ENCODE measurements at regions not wholly inside any gene's neighbourhood (a gene's known extent, or its start where the extent isn't known, plus 50 kb on each side); places are given as distances from the start of the nearest gene placed in this dataset.

DNA sequence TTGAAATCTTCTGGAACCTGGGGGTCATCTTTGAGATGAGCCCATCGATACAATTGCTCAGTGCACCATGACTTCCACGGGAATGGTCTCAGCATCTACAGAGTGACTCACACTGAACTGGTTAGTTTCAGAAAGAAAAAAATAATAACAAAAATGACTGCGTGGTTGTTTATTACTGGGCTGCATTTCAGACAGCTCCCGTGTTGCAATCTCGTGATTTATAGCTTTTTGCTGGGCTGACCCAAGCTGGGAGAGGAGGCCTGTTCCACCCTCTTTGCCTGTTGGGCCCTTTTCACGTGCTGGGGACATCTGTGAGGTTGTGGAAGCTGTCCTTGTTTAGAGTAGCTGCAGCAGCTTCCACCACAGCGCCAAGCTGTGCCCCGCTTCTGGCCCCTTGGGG is 225.5 kb downstream of the BMP7 start:
- Mint-ChIP-seq H3K4me1 (no peaks in the 10 kb centered on the region), H3K27ac (no peak overlapping the region), H3K9me3 (no peaks in the 10 kb centered on the region), H3K4me3 (no peak overlapping the region), H3K27me3 (peaks cover 15% of the 10 kb centered on the region)
- no peak for DNase-seq
- ATAC-seq, result no peak

DNA sequence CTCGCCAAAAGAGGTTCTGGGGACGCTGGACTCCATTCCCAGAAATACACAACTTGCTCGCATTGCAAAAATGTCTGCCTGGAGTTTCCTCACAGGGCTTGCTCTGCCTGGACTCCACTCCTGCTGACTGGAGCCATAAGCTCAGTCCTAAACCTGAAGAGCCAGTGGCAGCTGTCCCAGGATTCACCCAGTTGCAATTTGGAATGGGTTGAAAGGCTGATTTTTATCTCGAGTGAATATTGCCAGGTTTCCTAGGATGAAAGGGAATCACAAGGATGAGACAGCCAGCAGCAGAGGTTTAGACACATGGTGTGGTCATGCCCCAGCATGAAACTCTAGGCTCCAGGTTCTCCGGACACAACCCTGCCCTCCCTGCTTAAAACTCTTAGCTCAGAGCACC is 223.3 kb downstream of the BMP7 start:
- ATAC-seq (no peak), DNase-seq (no peak)
- no peaks in the 10 kb centered on the region for H3K9me3 Mint-ChIP-seq
- no peak overlapping the region for H3K27ac Mint-ChIP-seq
- no peak overlapping the region for H3K4me3 Mint-ChIP-seq
- no peaks in the 10 kb centered on the region for H3K4me1 Mint-ChIP-seq
- peaks cover 14% of the 10 kb centered on the region for H3K27me3 Mint-ChIP-seq

- Mint-ChIP-seq H3K27ac (no peak overlapping the region), H3K4me1 (no peaks in the 10 kb centered on the region), H3K9me3 (no peaks in the 10 kb centered on the region), H3K4me3 (no peak overlapping the region), H3K27me3 (peaks cover 15% of the 10 kb centered on the region)
- no peak for DNase-seq
- ATAC-seq, result no peak
Observed at GRCh38 chr20:57043669-57044268, 222.7 kb downstream of the BMP7 start.

DNA sequence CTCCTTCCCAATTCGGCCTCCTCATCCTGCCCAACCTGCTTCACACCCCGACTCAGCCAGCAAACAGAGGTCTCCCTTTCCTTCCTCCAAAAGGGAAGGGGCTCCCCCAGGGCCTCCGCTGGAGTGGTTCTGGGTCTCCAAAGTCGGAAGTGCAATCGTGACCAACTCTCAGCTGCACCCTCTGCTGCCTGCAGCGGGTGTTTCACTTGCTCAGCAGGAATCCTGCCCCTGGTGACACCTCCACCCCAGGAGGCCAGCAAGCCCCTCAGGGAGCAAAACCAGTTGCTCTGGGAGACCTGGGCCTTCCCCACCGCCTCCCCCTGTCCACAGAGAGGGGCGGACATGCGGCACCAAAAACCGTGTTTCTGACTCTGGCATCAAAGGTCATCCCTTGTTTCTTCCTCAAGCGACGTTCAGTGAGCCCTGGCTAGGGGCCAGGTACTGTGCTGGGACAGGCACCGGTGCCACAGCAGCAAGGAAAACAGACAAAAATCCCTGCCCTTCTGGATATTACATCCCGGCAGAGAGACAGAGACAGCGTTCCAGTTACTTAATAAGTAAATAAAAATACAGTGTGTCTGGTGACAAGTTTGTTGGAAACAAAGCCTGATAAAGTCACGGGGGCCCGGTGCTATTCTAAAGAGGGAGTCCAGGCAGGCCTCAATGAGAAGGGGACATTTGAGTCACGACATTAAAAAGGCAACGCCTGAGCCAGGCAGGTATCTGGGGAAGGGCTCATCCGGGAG is 219.0 kb downstream of the BMP7 start:
- Mint-ChIP-seq H3K27ac (no peak overlapping the region), H3K4me3 (no peak overlapping the region), H3K27me3 (peaks cover 15% of the 10 kb centered on the region), H3K9me3 (no peaks in the 10 kb centered on the region), H3K4me1 (no peaks in the 10 kb centered on the region)
- DNase-seq (no peak), ATAC-seq (no peak)

DNA sequence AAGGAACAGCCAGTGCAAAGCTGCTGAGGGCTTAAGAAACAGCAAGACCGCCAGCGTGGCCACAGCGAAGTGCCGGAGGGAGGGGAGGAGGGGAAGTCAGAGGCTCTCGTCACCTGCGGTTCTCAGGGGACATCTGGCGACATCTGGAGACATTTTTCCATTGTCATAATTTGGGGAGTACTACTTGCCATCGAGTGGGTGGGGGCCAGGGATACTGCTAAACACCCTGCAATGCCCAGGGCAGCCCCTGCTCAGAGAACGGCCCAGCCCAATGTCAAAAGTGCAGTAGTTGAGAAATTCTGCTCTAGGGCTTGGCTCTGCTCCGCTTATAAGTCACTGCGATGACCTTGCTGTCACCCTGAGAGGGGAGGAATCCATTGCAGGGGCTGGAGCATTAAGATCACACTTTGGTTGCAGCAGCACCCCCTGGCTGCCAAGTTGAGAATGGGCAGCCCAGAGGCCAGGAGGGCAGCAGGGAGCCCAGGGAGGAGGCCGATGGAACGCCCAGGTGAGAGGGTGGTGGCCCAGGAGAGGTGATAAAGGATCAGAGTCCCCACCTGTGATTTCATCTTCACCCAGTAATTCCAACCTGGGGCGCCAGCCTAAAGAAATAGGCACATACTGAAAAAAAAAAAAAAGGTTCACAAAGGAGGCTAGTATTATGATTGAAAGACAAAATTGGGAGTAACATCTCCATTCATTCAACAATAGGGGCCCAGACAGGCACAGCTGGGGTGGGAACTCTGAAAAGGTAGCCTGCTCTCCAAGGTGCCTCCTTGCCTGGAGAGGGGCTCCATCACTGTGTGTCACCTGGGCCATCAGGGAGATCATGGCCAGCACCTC is 218.2 kb downstream of the BMP7 start:
- DNase-seq (peak in 1 of 2 donors; percentile 16), ATAC-seq (peak; percentile 48)
- Mint-ChIP-seq H3K4me1 (no peaks in the 10 kb centered on the region), H3K27me3 (peaks cover 15% of the 10 kb centered on the region), H3K9me3 (peaks cover 0 to 4% of the 10 kb centered on the region in 2 donors), H3K4me3 (no peak overlapping the region), H3K27ac (no peak overlapping the region)

DNA sequence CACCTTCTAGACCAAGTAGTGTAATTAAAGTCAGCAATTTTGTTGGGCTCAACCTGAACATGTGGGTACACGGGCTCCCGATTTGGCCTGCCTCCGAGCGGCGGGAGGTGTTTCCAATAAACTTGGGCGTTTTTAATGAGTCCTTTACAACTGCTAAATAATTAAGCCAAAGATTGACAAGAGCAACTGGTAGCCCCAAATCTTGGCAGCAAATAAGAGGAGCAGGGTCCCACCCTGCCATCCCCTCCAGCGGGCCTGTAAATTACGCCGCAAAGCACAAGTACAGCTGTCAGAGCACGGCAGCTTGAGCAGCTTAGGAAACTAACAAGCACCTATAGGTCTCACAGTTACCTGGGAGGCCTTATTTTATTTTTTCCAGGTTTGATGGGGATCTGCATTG is 217.1 kb downstream of the BMP7 start:
- peaks cover 15% of the 10 kb centered on the region for H3K27me3 Mint-ChIP-seq
- peaks cover 0 to 5% of the 10 kb centered on the region in 2 donors for H3K9me3 Mint-ChIP-seq
- peak overlapping the region in 1 of 2 donors; percentile 54 for H3K27ac Mint-ChIP-seq
- no peaks in the 10 kb centered on the region for H3K4me1 Mint-ChIP-seq
- DNase-seq (no peak), ATAC-seq (no peak)
- no peak overlapping the region for H3K4me3 Mint-ChIP-seq

DNA sequence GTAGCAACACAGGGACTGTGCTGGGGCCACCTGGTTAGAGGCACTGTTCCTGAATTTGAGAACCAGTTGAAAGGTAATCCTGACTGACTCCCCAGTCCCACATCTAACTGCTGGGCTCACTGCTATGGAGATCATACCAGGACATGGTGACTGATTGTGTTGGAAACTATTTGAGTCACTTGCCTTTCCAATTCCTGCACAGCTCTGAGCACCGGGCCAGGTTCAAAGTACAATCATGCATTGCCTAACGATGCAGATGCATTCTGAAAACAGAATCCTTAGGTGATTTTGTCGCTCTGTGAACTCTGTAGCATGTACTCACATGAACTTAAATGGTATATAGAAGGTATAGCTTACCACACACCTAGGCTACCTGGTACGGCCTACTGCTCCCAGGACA is 215.3 kb downstream of the BMP7 start:
- Mint-ChIP-seq H3K27ac (no peak overlapping the region), H3K4me1 (no peaks in the 10 kb centered on the region), H3K4me3 (no peak overlapping the region), H3K9me3 (peaks cover 0 to 5% of the 10 kb centered on the region in 2 donors), H3K27me3 (peaks cover 15% of the 10 kb centered on the region)
- no peak for DNase-seq
- no peak for ATAC-seq

- ATAC-seq (no peak), DNase-seq (no peak)
- no peak overlapping the region for H3K4me3 Mint-ChIP-seq
- H3K27me3 Mint-ChIP-seq, result peaks cover 5% of the 10 kb centered on the region
- peaks cover 0 to 5% of the 10 kb centered on the region in 2 donors for H3K9me3 Mint-ChIP-seq
- H3K27ac Mint-ChIP-seq, result peak overlapping the region in 1 of 2 donors; percentile 57
- H3K4me1 Mint-ChIP-seq, result no peaks in the 10 kb centered on the region
Observed at GRCh38 chr20:57053067-57053466, 213.4 kb downstream of the BMP7 start.

DNA sequence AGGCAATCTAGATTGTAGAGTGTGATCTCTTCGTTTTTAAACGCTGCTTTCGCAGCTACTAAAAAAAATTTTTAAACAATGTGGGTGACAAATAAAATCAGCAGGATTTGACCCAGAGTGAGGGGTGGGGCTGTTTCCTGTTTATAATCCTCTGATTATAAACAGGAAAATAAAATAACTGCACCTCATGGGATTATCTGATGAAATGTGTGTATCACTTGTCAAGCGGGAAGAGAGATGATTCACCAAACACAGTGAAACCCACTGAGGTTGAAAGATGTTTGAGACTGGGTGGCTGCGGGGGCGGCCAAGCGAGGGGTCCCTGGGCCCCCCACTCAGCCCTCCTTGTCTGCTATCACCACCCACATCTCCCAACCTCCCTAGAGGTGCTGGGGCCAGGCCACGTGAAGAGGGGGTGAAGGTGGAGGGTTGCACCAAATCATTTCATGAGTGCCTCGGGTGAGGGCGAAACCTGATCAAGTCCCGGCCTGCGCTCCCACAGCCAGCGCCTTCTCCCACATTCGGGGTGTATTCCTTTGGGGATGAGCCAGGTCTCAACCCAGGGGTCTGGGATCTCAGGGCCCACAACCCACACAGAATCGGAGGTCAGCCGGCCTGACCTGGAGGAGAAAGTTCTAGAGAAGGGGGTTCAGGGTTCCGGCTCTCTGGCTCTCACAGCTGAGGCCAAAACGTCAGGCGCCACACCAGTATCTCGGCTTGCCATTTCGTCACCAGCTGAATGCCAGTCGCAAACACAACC is 212.5 kb downstream of the BMP7 start:
- no peak for DNase-seq
- Mint-ChIP-seq H3K9me3 (peaks cover 0 to 5% of the 10 kb centered on the region in 2 donors), H3K4me3 (no peak overlapping the region), H3K27me3 (peaks cover 8% of the 10 kb centered on the region), H3K4me1 (no peaks in the 10 kb centered on the region), H3K27ac (no peak overlapping the region)
- ATAC-seq, result no peak

DNA sequence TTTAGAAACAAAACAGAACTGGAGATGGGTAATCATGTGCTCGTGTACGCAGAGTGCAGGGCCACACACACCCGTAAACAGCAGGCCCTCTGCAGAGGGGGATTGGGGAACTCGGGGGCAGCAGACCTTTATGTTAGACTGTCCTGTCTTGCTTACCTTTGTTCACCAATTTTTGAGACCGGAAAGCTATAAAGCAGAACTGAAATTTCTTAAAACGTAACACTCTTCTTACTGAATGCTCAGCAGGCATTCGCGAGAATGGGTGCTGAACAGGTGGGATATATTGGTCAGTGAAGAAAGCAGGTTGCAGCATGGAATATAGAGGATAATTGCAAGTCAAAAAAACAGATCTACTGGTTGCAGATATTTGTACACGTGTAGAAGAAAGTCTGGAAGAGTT is 211.1 kb downstream of the BMP7 start:
- Mint-ChIP-seq H3K9me3 (peaks cover 0 to 5% of the 10 kb centered on the region in 2 donors), H3K27me3 (peaks cover 8% of the 10 kb centered on the region), H3K27ac (no peak overlapping the region), H3K4me1 (no peaks in the 10 kb centered on the region), H3K4me3 (no peak overlapping the region)
- no peak for ATAC-seq
- no peak for DNase-seq

GRCh38 chr20:57056651-57057050 is 209.8 kb downstream of the BMP7 start:
- no peak for DNase-seq
- Mint-ChIP-seq H3K4me3 (no peak overlapping the region), H3K9me3 (peaks cover 0 to 5% of the 10 kb centered on the region in 2 donors), H3K27ac (no peak overlapping the region), H3K4me1 (no peaks in the 10 kb centered on the region), H3K27me3 (peaks cover 16% of the 10 kb centered on the region)
- no peak for ATAC-seq

DNA sequence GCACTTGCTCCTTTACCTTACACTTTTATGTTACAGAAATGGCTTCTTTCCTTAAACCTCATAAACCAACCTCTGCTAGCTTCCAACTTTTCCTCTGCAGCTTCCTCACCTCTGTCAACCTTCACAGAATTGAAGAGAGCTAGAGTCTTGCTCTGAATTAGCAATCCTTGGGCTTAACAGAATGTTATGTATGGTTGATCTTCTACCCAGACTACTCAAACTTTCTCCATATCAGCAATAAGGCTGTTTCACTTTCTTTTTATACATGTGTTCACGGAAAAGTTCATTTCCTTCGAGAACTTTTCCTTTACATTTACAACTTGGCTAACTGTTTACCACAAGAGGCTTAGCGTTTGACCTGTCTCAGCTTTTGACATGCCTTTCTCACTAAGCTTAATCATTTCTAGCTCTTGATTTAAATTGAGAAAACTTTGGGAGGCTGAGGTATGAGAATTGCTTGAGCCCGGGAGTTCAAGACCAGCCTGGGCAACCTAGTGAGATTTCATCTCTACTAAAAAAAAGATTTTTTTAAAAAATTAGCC is 207.3 kb downstream of the BMP7 start:
- no peaks in the 10 kb centered on the region for H3K9me3 Mint-ChIP-seq
- H3K27ac Mint-ChIP-seq, result no peak overlapping the region
- peaks cover 36% of the 10 kb centered on the region for H3K27me3 Mint-ChIP-seq
- no peaks in the 10 kb centered on the region for H3K4me1 Mint-ChIP-seq
- no peak overlapping the region for H3K4me3 Mint-ChIP-seq
- DNase-seq (no peak), ATAC-seq (no peak)

- DNase-seq (no peak), ATAC-seq (no peak)
- Mint-ChIP-seq H3K27me3 (peaks cover 49% of the 10 kb centered on the region), H3K4me3 (no peak overlapping the region), H3K27ac (no peak overlapping the region), H3K9me3 (no peaks in the 10 kb centered on the region), H3K4me1 (no peaks in the 10 kb centered on the region)
Observed at GRCh38 chr20:57060407-57061050, 205.9 kb downstream of the BMP7 start.

DNA sequence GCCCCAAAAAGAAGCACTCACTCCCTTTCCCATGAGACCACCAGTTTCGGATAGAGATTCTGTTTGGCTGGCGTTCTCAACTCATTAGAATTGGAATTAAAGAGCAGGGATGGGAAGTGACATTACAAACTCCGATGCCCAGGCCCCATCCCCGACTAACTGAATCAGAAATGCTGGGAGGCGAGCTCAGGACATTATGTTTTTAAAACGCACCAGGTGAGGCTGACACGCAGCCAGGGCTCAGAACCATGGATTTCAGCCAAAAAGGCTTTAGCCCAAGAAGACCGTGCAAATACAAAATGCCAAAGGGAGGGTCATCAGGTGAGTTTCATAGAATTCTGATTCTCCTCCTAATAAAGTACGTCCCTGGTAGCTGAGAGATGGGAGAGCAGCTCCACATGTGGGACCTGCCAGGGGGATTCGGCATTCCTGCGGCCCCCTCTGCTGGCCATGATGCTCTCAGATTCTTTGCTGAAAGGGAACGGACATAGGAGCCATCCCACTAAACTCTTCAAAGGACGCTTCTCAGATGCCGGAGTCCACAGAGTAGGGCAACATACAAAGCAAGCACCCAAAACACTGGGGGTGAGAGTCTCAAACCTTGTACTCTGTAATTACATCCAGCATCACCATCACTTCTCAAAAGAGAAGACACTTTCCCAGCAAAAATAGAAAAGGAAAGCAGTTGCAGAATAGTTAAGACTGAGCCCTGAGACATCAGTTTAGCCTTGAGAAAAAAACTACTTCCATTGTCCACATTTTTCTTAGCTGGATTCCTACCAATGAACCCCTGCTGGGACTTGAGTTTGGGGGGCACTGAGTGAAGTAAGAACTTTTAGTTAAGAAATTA is 205.2 kb downstream of the BMP7 start:
- no peak overlapping the region for H3K27ac Mint-ChIP-seq
- H3K27me3 Mint-ChIP-seq, result peaks cover 55% of the 10 kb centered on the region
- H3K9me3 Mint-ChIP-seq, result no peaks in the 10 kb centered on the region
- no peak overlapping the region for H3K4me3 Mint-ChIP-seq
- no peak for ATAC-seq
- DNase-seq, result no peak
- H3K4me1 Mint-ChIP-seq, result no peaks in the 10 kb centered on the region
